HEK293T (cell line): ENCODE measurements at regions not wholly inside any gene's neighbourhood (a gene's known extent, or its start where the extent isn't known, plus 50 kb on each side); places are given as distances from the start of the nearest gene placed in this dataset.

Source experiments
- CTCF ChIA-PET: fragments of 350-600 bp; formaldehyde crosslinking; extraction: SDS; loops from one replicate; lab custom pipeline; 2021; ENCODE audit warnings: antibody characterized with exemption, inconsistent platforms; lab: Yijun Ruan, JAX
- POLR2A ChIA-PET: fragments of 350-600 bp; formaldehyde crosslinking; extraction: SDS; loops from one replicate; lab custom pipeline; 2020; ENCODE audit warnings: antibody characterized with exemption, inconsistent platforms; lab: Yijun Ruan, JAX
- DNase-seq: peaks from one replicate; pipeline ENCODE4 v3.0.0; 2012; ENCODE audit warnings: mixed read lengths; ENCODE audit errors: extremely low spot score
- ARNT ChIP-seq: fragments of 450-650 bp; IDR thresholded peaks from 2 replicates; pipeline ENCODE4 v1.6.1; 2017; ENCODE audit warnings: mild to moderate bottlenecking
- BHLHE40 ChIP-seq: fragments of 450-650 bp; IDR thresholded peaks from 2 replicates; pipeline ENCODE4 v1.6.1; 2016; ENCODE audit warnings: mild to moderate bottlenecking, moderate library complexity, borderline replicate concordance
- CTBP1 ChIP-seq: fragments of 450-650 bp; IDR thresholded peaks from 2 replicates; pipeline ENCODE4 v1.6.1; 2016; ENCODE audit warnings: borderline replicate concordance
- ELF4 ChIP-seq: fragments of 450-650 bp; IDR thresholded peaks from 2 replicates; pipeline ENCODE4 v1.6.1; 2017; ENCODE audit warnings: antibody characterized with exemption
- FOXA1 ChIP-seq: fragments of 450-650 bp; IDR thresholded peaks from 2 replicates; pipeline ENCODE4 v1.6.1; 2016; ENCODE audit warnings: mild to moderate bottlenecking
- FOXK2 ChIP-seq: fragments of 450-650 bp; IDR thresholded peaks from 2 replicates; pipeline ENCODE4 v1.6.1; 2016; ENCODE audit warnings: mild to moderate bottlenecking
- FOXM1 ChIP-seq: fragments of 450-650 bp; IDR thresholded peaks from 2 replicates; pipeline ENCODE4 v1.6.1; 2017; ENCODE audit warnings: mild to moderate bottlenecking, borderline replicate concordance
- HDGF ChIP-seq: fragments of 450-650 bp; IDR thresholded peaks from 2 replicates; pipeline ENCODE4 v1.6.1; 2017; ENCODE audit warnings: antibody characterized with exemption, borderline replicate concordance
- L3MBTL2 ChIP-seq: fragments of 450-650 bp; conservative IDR thresholded peaks from 2 replicates; pipeline ENCODE4 v1.6.1; 2016; ENCODE audit warnings: mild to moderate bottlenecking
- LEF1 ChIP-seq: fragments of 450-650 bp; IDR thresholded peaks from 2 replicates; pipeline ENCODE4 v1.6.1; 2017; ENCODE audit warnings: mild to moderate bottlenecking, borderline replicate concordance
- NFRKB ChIP-seq: fragments of 450-650 bp; IDR thresholded peaks from 2 replicates; pipeline ENCODE4 v1.6.1; 2016; ENCODE audit warnings: mild to moderate bottlenecking, moderate library complexity
- PKNOX1 ChIP-seq: fragments of 450-650 bp; IDR thresholded peaks from 2 replicates; pipeline ENCODE4 v1.6.1; 2016
- SP1 ChIP-seq: fragments of 450-650 bp; IDR thresholded peaks from 2 replicates; pipeline ENCODE4 v1.6.1; 2017
- SUZ12 ChIP-seq: fragments of 450-650 bp; IDR thresholded peaks from 2 replicates; pipeline ENCODE4 v1.6.1; 2016; ENCODE audit warnings: mild to moderate bottlenecking
- TARDBP ChIP-seq: fragments of 450-650 bp; IDR thresholded peaks from 2 replicates; pipeline ENCODE4 v1.6.1; 2016
- ZNF384 ChIP-seq: fragments of 450-650 bp; IDR thresholded peaks from 2 replicates; pipeline ENCODE4 v1.6.1; 2016

GRCh38 chr1:55362558-55362957, 147.4 kb upstream of the USP24 start:
- DNase-seq = no peak
- ChIA-PET CTCF (interaction anchor here (0.9 to 1.8 kb wide), 3 partner anchors 13 to 440 kb away, joined by 4 to 6 read pairs (median 6); no protein-coding TSS in a partner anchor), POLR2A (no interaction called here)

GRCh38 chr1:55359611-55360010, 144.4 kb upstream of the USP24 start:
- CTCF ChIA-PET = interaction anchor here (0.6 to 1.6 kb wide), 3 partner anchors 16 to 144 kb away, joined by 4 to 5 read pairs (median 4); no protein-coding TSS in a partner anchor
- no peak for DNase-seq
- POLR2A ChIA-PET = no interaction called here
- TF ChIP-seq CTBP1 (no peak), PKNOX1 (no peak), ARNT (no peak), BHLHE40 (no peak), SUZ12 (no peak), TARDBP (no peak), FOXK2 (no peak), LEF1 (no peak), NFRKB (no peak), HDGF (no peak)

More at GRCh38 chr1:55362558-55362957, 147.4 kb upstream of the USP24 start:
- TF ChIP-seq FOXM1 (no peak), FOXK2 (no peak), SP1 (no peak), ZNF384 (no peak), BHLHE40 (no peak), ARNT (no peak), ELF4 (no peak), SUZ12 (no peak), PKNOX1 (no peak), LEF1 (no peak), TARDBP (no peak), CTBP1 (no peak), NFRKB (no peak)

GRCh38 chr1:55358581-55358980, 143.4 kb upstream of the USP24 start:
- DNase-seq = no peak
- TF ChIP-seq ZNF384 (no peak), BHLHE40 (no peak), ARNT (no peak), FOXK2 (no peak), HDGF (no peak), SUZ12 (no peak), CTBP1 (no peak), TARDBP (no peak), SP1 (no peak), FOXA1 (no peak), L3MBTL2 (no peak), FOXM1 (no peak), PKNOX1 (no peak), NFRKB (no peak)
- ChIA-PET POLR2A (no interaction called here), CTCF (no interaction called here)

GRCh38 chr1:55355549-55355948, 140.4 kb upstream of the USP24 start:
- no peak for TF ChIP-seq ARNT

GRCh38 chr1:55353707-55354620, 138.8 kb upstream of the USP24 start:
- POLR2A ChIA-PET = no interaction called here
- no peak for TF ChIP-seq NFRKB
- TF ChIP-seq ELF4 = no peak
- TF ChIP-seq FOXM1 = no peak
- TF ChIP-seq L3MBTL2 = no peak
- no peak for TF ChIP-seq PKNOX1
- TF ChIP-seq SP1 = no peak
- TF ChIP-seq ZNF384 = no peak
- TF ChIP-seq FOXA1 = no peak
- TF ChIP-seq BHLHE40 = no peak
- TF ChIP-seq TARDBP = no peak
- TF ChIP-seq LEF1 = no peak
- no peak for TF ChIP-seq SUZ12
- TF ChIP-seq CTBP1 = no peak
- no peak for TF ChIP-seq ARNT
- TF ChIP-seq FOXK2 = no peak
- no peak for TF ChIP-seq HDGF
- no peak for DNase-seq
- CTCF ChIA-PET = no interaction called here

More at GRCh38 chr1:55355549-55355948, 140.4 kb upstream of the USP24 start:
- CTCF ChIA-PET = no interaction called here
- DNase-seq = no peak
- POLR2A ChIA-PET = no interaction called here
